GM13976 (cell line): ENCODE measurements at regions not wholly inside any gene's neighbourhood (a gene's known extent, or its start where the extent isn't known, plus 50 kb on each side); places are given as distances from the start of the nearest gene placed in this dataset.
"Not testable (repeated sequence)": the region's sequence is repeated elsewhere in the genome, so short reads cannot be mapped to it uniquely, and the experiment has no call there.

Experiments
- DNase-seq: peaks from one replicate; pipeline ENCODE4 v3.0.0; 2012; ENCODE audit warnings: low spot score
- CTCF ChIP-seq: IDR thresholded peaks from 2 replicates; pipeline ENCODE4 v1.5.1; 2012; ENCODE audit warnings: borderline replicate concordance, mild to moderate bottlenecking; ENCODE audit not compliant: insufficient read depth; ENCODE audit errors: extremely low read depth, missing control alignments, control extremely low read depth
- in situ Hi-C: fragments of 300-500 bp; cut with MboI; formaldehyde crosslinking; loops from one replicate; pipeline ENCODE4 v1.12.0; 2022; ENCODE audit warnings: low sequenced_read_pairs, mixed read lengths, inconsistent platforms; ENCODE audit not compliant: unreplicated experiment

GRCh38 chr10:117807441-117807840 lies 239.3 kb downstream of the RAB11FIP2 start:
- in situ Hi-C loops: no loop called here
- no peak for DNase-seq
- TF ChIP-seq CTCF: no peak

- DNase-seq, in situ Hi-C loops: not testable (repeated sequence)
These were observed 230.9 kb downstream of the RAB11FIP2 start for GRCh38 chr10:117815816-117816215.

- in situ Hi-C loops: no loop called here
- no peak for DNase-seq
- no peak for TF ChIP-seq CTCF
These were observed 229.6 kb downstream of the RAB11FIP2 start for GRCh38 chr10:117817116-117817515.

GRCh38 chr10:117818721-117819120 lies 228.0 kb downstream of the RAB11FIP2 start:
- no peak for DNase-seq
- no peak for TF ChIP-seq CTCF
- in situ Hi-C loops: no loop called here

GRCh38 chr10:117819304-117819703 lies 227.4 kb downstream of the RAB11FIP2 start:
- no peak for DNase-seq
- TF ChIP-seq CTCF: no peak
- in situ Hi-C loops: no loop called here

- no peak for DNase-seq
- TF ChIP-seq CTCF: no peak
- in situ Hi-C loops: no loop called here
These were observed 222.8 kb downstream of the RAB11FIP2 start for GRCh38 chr10:117823980-117824379.

GRCh38 chr10:117830205-117830604 lies 216.5 kb downstream of the RAB11FIP2 start:
- no peak for TF ChIP-seq CTCF
- in situ Hi-C loops: no loop called here
- DNase-seq: no peak
